Mesothelial cell of epicardium (in vitro differentiated cells): ENCODE measurements at regions not wholly inside any gene's neighbourhood (a gene's known extent, or its start where the extent isn't known, plus 50 kb on each side); places are given as distances from the start of the nearest gene placed in this dataset.

Experiments used
- DNase-seq, 2 experiments: peaks; one replicate each; pipeline ENCODE4 v3.0.0; 2021; ENCODE audit warnings: low spot score in 2 of 2; ENCODE audit not compliant: unreplicated experiment in 2 of 2
- H3K27ac Mint-ChIP-seq: 2 replicates; pipeline ENCODE4 v1.8.0; 2021; ENCODE audit warnings: mixed read lengths
- H3K27me3 Mint-ChIP-seq: 2 replicates; pipeline ENCODE4 v1.8.0; 2021; ENCODE audit warnings: low read depth, mixed read lengths
- H3K36me3 Mint-ChIP-seq: 2 replicates; pipeline ENCODE4 v1.8.0; 2021; ENCODE audit warnings: mixed read lengths
- H3K4me1 Mint-ChIP-seq: 2 replicates; pipeline ENCODE4 v1.8.0; 2021; ENCODE audit warnings: mixed read lengths
- H3K4me3 Mint-ChIP-seq: 2 replicates; pipeline ENCODE4 v1.8.0; 2021; ENCODE audit warnings: mild to moderate bottlenecking, moderate library complexity, mixed read lengths
- H3K9me3 Mint-ChIP-seq: 2 replicates; pipeline ENCODE4 v1.8.0; 2021; ENCODE audit warnings: mixed read lengths
- TF ChIP-seq, protein P1 (sequence below): fragments of 200-600 bp; sonication (generic); IDR thresholded peaks from one replicate; pipeline ENCODE4 v1.5.0; 2021; ENCODE audit warnings: antibody characterized with exemption; ENCODE audit not compliant: unreplicated experiment

DNA sequence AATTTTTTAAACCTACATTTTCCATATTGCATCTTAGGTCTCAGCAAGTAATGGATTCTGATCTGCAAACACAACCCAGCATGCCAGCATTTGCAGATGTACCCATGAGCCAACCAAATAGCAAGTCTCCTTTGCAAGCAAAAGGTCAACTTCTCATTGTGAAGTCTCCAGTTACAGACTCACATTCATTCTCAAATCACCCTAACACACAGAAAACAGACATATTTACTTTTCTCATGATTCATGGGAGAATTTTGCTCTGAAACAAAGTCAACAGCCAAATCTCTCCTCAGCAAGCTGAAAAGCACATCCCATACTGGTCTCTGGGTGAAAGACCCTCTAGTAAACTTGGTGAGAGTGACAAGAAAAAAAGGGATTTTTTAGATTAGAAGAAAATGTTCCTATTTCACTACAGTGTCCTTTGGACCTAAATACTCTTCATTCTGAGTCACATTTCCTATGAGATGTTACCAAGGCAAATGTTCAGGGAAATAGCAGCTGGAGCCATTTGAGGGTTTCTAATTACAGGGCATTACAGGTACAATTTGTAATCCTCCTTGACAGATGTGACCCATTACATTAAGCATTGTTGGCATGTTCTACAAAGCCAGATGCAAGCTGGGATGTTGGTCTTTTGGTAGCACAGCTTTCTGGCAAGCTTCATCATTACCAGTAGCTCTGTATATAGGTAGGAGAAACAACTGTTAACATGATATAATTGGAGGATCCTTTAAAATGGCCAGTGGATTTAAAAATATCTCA lies 383.3 kb downstream of the SMARCA1 start:
- DNase-seq, result no peak
- Mint-ChIP-seq H3K4me1 (no peaks in the 10 kb centered on the region), H3K27me3 (no peaks in the 10 kb centered on the region), H3K36me3 (no peaks in the 10 kb centered on the region), H3K4me3 (no peak overlapping the region), H3K9me3 (no peaks in the 10 kb centered on the region), H3K27ac (no peak overlapping the region)
- TF ChIP-seq, protein P1, sequence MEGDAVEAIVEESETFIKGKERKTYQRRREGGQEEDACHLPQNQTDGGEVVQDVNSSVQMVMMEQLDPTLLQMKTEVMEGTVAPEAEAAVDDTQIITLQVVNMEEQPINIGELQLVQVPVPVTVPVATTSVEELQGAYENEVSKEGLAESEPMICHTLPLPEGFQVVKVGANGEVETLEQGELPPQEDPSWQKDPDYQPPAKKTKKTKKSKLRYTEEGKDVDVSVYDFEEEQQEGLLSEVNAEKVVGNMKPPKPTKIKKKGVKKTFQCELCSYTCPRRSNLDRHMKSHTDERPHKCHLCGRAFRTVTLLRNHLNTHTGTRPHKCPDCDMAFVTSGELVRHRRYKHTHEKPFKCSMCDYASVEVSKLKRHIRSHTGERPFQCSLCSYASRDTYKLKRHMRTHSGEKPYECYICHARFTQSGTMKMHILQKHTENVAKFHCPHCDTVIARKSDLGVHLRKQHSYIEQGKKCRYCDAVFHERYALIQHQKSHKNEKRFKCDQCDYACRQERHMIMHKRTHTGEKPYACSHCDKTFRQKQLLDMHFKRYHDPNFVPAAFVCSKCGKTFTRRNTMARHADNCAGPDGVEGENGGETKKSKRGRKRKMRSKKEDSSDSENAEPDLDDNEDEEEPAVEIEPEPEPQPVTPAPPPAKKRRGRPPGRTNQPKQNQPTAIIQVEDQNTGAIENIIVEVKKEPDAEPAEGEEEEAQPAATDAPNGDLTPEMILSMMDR, result no peak

DNA sequence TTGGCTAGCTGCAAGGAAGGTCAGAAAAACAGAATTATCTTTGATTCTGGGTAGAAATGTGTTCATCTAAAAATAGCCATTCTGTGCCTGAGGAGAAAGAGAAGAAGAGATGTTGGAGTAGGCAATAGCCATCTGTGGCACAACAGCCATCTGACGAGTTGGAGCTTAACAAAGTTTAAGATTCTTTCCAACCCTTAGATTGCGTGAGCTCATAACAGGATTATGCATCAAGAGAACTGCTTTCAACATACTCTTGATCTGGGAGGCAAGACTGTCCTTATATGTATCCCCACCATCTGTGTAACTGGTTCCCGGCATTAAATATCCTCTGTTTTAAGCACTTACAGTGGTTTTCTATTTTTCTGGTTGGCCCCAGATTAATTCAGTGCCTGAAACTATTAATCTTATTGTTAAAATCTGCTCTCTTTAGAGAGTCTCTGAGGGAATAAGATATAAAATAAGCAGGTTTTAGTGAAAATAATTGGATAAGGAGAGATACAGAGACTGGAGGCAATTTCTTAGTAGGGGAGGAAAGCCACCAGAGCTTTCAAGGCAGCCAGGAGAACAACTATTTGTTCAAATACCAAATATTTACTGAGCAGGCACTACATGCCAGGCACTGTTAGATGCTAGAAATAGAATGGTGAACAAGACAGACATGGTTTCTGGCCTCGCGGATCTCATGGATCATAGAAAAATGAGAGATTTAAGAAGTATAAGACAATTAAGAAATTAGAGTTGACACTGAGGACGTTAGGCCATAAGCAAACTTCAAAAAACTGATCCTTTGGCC lies 398.0 kb downstream of the SMARCA1 start:
- no peak overlapping the region for H3K4me3 Mint-ChIP-seq
- TF ChIP-seq, protein P1, result no peak
- no peaks in the 10 kb centered on the region for H3K27me3 Mint-ChIP-seq
- no peak overlapping the region for H3K27ac Mint-ChIP-seq
- no peak for DNase-seq
- H3K36me3 Mint-ChIP-seq, result no peaks in the 10 kb centered on the region
- H3K9me3 Mint-ChIP-seq, result no peaks in the 10 kb centered on the region
- no peaks in the 10 kb centered on the region for H3K4me1 Mint-ChIP-seq

DNA sequence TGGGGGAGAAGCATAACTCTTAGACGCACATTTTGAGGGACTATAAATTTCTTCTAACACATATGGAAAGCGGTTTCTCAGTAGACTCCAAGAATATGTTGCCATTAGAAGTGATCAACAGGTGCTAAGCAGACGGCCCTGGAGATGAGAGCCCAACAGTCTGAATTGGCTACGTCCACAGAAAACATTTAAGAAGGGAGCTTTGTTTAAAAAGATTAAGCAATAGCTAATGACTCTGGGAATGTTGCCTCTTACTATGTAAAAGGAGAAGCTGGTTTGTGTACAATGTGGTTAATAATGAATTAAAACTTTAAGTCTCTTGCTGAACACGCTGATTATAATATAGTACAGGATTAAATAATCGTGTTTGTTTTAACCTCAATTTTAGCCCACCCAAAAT lies 399.5 kb downstream of the SMARCA1 start:
- Mint-ChIP-seq H3K4me1 (no peaks in the 10 kb centered on the region), H3K27ac (no peak overlapping the region), H3K36me3 (no peaks in the 10 kb centered on the region), H3K9me3 (no peaks in the 10 kb centered on the region), H3K4me3 (no peak overlapping the region), H3K27me3 (no peaks in the 10 kb centered on the region)
- no peak for DNase-seq
- TF ChIP-seq, protein P1, result no peak

DNA sequence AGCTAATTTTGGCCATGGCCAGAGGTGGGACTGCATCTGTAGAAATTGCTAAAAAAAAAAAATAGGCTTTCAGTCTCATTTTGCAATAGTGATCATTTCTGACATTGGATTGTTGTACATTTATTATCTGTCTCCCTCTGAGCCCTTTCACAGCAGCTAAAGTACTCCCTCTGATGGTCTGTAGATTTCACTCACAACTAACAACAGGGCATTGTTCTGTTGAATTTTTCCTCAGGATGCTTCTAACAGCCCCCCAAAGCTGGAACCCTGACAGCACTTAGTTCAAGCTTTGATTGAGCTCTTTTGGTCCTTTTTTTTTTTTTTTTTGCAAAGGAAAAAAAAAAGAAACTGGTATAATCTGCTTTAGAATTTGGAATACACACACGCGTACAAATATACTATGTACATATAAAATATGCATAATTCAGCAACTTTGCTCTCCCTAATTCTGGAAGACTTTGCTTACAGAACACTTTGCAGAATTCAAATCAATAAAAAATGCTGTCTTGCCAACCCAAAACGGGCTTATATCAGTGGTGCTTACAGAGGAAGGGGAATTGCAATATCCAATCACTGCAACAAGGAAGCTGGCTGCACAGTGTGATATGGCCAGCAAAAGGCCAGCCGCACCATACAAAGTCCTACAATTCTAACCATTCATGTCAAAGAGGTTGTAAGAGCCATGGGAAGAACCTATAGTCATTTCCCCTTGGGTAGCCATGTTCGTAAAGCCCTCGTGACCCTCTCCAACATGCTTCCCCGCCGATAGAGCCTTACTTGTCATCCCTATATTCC lies 406.4 kb downstream of the SMARCA1 start:
- H3K9me3 Mint-ChIP-seq, result no peaks in the 10 kb centered on the region
- H3K27me3 Mint-ChIP-seq, result no peaks in the 10 kb centered on the region
- no peak overlapping the region for H3K4me3 Mint-ChIP-seq
- no peaks in the 10 kb centered on the region for H3K36me3 Mint-ChIP-seq
- no peaks in the 10 kb centered on the region for H3K4me1 Mint-ChIP-seq
- no peak overlapping the region for H3K27ac Mint-ChIP-seq
- TF ChIP-seq, protein P1, result no peak
- no peak for DNase-seq

DNA sequence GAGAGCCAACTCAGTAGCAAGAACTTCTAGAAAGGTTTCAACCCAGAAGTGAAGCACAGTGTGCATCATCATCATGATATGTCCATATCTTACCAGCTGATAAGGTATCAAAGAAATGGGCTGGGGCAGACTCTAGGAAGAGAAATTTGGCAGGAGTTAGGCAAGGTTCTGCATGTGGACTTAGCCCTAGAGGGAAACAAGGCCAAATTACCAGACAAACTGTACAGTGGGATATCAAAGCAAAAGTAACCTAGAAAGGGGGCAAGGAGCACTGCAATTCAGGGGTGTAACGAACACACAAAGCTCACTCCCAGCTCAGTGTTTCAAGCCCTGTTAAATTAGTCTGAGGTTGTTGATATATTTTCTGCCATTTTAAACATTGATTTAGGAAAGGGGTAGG lies 407.4 kb downstream of the SMARCA1 start:
- TF ChIP-seq, protein P1, result no peak
- no peaks in the 10 kb centered on the region for H3K27me3 Mint-ChIP-seq
- H3K9me3 Mint-ChIP-seq, result no peaks in the 10 kb centered on the region
- H3K4me3 Mint-ChIP-seq, result no peak overlapping the region
- H3K36me3 Mint-ChIP-seq, result no peaks in the 10 kb centered on the region
- H3K27ac Mint-ChIP-seq, result no peak overlapping the region
- H3K4me1 Mint-ChIP-seq, result no peaks in the 10 kb centered on the region
- DNase-seq, result no peak
